ENCODE measurements at regions not wholly inside any gene's neighbourhood (a gene's known extent, or its start where the extent isn't known, plus 50 kb on each side); places are given as distances from the start of the nearest gene placed in this dataset.

DNA sequence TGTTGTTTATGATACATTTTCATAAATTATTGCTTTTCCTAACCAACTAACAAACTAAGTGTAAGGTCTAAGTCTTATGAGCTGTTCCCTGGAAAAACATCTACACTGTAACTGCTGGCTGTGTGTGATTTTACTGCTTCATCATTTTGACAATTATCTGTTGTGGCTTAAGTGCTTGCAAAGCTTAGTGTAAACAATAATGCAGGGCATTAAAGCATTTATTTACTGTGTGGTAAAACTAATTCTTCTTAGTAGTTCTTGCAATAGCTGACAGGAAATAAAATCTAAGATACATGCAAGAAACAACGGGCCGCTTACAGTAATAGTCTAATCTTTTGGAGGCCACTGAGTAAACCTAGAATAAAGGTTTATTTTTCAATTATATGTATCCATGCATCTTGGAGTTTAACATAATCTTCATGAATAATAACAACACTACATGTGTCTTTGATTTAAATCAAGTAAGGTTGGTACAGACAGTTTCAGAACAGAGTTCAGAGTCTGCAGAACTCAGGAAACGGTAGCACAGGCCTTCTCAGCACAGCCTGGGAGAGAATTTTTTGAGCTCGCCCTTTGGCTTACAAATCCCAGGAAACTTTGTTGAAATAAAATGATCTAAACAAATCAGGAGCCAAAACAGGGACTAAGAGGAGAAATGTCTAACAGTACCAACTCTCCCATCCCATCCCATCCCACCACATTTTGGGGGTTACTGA is 473.1 kb downstream of the NR2F1-AS1 start:
- ChIA-PET CTCF (interaction anchor here (0.6 kb wide), 1 partner anchor 1412 kb away, joined by 3 read pairs; no protein-coding TSS in a partner anchor), POLR2A (no interaction called here)
- TF ChIP-seq, protein P1, sequence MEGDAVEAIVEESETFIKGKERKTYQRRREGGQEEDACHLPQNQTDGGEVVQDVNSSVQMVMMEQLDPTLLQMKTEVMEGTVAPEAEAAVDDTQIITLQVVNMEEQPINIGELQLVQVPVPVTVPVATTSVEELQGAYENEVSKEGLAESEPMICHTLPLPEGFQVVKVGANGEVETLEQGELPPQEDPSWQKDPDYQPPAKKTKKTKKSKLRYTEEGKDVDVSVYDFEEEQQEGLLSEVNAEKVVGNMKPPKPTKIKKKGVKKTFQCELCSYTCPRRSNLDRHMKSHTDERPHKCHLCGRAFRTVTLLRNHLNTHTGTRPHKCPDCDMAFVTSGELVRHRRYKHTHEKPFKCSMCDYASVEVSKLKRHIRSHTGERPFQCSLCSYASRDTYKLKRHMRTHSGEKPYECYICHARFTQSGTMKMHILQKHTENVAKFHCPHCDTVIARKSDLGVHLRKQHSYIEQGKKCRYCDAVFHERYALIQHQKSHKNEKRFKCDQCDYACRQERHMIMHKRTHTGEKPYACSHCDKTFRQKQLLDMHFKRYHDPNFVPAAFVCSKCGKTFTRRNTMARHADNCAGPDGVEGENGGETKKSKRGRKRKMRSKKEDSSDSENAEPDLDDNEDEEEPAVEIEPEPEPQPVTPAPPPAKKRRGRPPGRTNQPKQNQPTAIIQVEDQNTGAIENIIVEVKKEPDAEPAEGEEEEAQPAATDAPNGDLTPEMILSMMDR (IDR thresholded peaks at IDR 0.05; ENCODE audit: control extremely low read depth, extremely low read depth, low read depth, missing control alignments) = no peak
- no peak for DNase-seq (ENCODE audit: extremely low spot score)

DNA sequence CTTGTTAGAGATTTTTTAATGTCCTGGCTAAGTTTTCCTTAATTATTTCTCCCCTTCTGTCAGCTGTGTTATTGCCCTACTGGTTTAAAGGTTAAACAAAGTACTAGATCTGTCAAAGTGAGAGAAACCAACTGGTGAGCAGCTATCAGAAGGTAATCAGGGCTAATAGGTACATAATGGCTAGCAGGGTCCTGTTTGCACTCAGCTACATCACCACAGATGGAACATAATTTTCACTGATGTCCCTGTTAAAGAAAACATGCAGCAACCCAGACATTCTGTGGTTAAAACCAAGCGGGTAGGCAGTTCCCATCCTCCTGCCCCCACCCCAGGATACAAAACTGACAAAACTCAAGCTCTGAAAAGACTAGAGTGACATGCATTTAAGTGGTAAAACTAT is 473.9 kb downstream of the NR2F1-AS1 start:
- TF ChIP-seq, protein P1 (IDR thresholded peaks at IDR 0.05; ENCODE audit: control extremely low read depth, extremely low read depth, low read depth, missing control alignments) = no peak
- ChIA-PET POLR2A (no interaction called here), CTCF (no interaction called here)
- DNase-seq (ENCODE audit: extremely low spot score) = no peak

DNA sequence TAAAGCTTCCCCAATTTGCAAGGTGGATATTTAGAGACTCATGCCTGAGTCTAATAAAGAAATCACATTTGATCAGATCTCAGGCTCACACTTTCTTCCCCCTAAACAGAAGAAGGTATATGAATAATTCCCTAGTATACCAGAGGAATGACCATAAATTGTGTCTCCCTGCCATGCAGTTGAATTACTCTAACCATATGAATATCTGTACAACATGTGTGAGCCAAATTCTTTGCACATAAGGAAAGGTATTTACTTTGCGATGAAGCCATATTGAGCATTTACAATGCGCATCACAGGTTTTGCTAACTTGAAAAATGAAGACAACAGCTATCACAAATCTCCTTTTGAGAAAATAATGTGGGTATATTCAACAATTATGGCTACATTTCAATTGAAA is 479.4 kb downstream of the NR2F1-AS1 start:
- CTCF ChIA-PET = interaction anchor here (1.3 kb wide), 1 partner anchor 9 kb away, joined by 3 read pairs; no protein-coding TSS in a partner anchor
- TF ChIP-seq, protein P1 (IDR thresholded peaks at IDR 0.05; ENCODE audit: control extremely low read depth, extremely low read depth, low read depth, missing control alignments) = no peak
- no peak for DNase-seq (ENCODE audit: extremely low spot score)
- POLR2A ChIA-PET = no interaction called here

DNA sequence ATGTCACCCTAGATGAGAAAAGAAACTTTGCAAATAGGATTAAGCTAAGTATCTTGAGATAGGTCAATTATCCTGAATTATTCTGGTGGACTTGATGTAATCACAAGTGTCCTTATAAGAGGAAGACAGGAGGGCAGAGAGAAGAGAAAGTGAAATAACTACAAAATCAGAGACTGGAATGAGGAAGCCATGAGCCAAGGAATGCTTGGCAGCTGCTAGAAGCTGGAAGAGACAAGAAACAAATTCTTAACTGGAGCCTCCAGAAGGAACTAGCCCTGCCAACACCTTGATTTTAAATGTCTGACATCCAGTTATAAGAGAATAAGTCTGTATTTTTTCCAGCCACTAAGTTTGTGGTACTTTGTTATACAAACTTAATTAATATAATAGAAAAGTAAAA is 480.0 kb downstream of the NR2F1-AS1 start:
- DNase-seq (ENCODE audit: extremely low spot score) = no peak
- TF ChIP-seq, protein P1 (IDR thresholded peaks at IDR 0.05; ENCODE audit: control extremely low read depth, extremely low read depth, low read depth, missing control alignments) = no peak
- CTCF ChIA-PET = interaction anchor here (1.3 to 1.6 kb wide), 2 partner anchors 10 to 17 kb away, joined by 3 read pairs; no protein-coding TSS in a partner anchor
- POLR2A ChIA-PET = no interaction called here

DNA sequence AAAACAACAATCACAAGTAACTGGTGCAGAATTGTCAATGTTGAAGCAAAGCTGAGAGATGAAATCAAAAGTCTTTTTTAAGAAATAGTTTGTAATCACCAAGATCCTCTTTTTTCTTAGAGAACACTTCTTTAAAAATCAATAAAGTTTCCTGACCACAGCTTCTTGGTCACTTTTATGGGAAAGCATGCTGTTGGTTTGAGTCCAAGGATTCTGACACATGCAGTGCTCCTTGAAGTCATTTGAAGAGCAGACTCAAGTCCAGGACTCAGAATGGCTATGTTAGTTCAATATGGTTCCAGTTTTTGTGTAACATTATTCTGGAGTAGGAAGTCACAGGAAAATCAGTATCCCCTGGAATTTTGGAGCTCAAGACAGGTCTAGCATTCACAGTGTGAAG is 480.6 kb downstream of the NR2F1-AS1 start:
- no peak for DNase-seq (ENCODE audit: extremely low spot score)
- CTCF ChIA-PET = interaction anchor here (1.3 to 1.6 kb wide), 2 partner anchors 11 to 17 kb away, joined by 3 read pairs; no protein-coding TSS in a partner anchor
- POLR2A ChIA-PET = no interaction called here
- TF ChIP-seq, protein P1 (IDR thresholded peaks at IDR 0.05; ENCODE audit: control extremely low read depth, extremely low read depth, low read depth, missing control alignments) = no peak

DNA sequence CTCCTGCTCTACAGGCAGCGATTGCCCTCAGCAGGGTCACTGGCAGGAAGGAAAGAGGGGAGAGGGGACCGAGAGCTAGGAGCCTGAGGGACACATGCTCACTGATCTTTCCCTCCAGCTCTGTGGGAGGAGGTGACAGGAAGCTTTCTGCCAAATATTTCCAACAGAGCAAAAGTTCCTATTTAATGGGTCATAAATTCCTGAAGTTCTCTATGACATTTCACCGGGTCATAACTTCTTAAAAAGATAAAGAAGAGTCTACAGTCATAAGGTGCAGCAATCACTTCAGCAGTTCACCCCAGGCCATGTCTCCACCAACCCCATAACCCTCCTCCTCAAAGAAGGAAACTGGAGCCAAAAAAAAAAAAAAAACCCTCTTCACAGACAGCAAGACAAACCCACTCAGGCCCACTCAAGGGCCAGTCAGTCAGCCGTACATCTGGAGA is 481.1 kb downstream of the NR2F1-AS1 start:
- CTCF ChIA-PET = interaction anchor here (1.4 to 1.6 kb wide), 2 partner anchors 13 to 18 kb away, joined by 3 read pairs; no protein-coding TSS in a partner anchor
- POLR2A ChIA-PET = no interaction called here
- no peak for DNase-seq (ENCODE audit: extremely low spot score)
- TF ChIP-seq, protein P1 (IDR thresholded peaks at IDR 0.05; ENCODE audit: control extremely low read depth, extremely low read depth, low read depth, missing control alignments) = no peak

Data from GM10248 (cell line).